OCI-LY3 (cell line): ENCODE measurements at regions not wholly inside any gene's neighbourhood (a gene's known extent, or its start where the extent isn't known, plus 50 kb on each side); places are given as distances from the start of the nearest gene placed in this dataset.

Experiments
- CTCF ChIP-seq: fragments of 200-600, 300-600 bp; sonication (generic); IDR thresholded peaks from 2 replicates; pipeline ENCODE4 v1.5.1; 2014; ENCODE audit warnings: antibody characterized with exemption, low read length, low read depth
- EZH2phosphoT487 ChIP-seq: fragments of 200-600 bp; shearing (Covaris generic); IDR thresholded peaks from 2 replicates; pipeline ENCODE4 v1.6.1; 2018; ENCODE audit warnings: antibody characterized with exemption, mixed run types, low read depth

GRCh38 chr4:156344397-156344796 is 390.7 kb upstream of the CTSO start:
- TF ChIP-seq CTCF (no peak), EZH2phosphoT487 (no peak)
